ENCODE measurements at regions not wholly inside any gene's neighbourhood (a gene's known extent, or its start where the extent isn't known, plus 50 kb on each side); places are given as distances from the start of the nearest gene placed in this dataset.
"Not testable (repeated sequence)": the region's sequence is repeated elsewhere in the genome, so short reads cannot be mapped to it uniquely, and the experiment has no call there.

- TF ChIP-seq CENPBD1 (CRISPR knock-in tag; IDR thresholded peaks at IDR 0.05; ENCODE audit: borderline replicate concordance, low read depth) (no peak), ZNF24 (IDR thresholded peaks at IDR 0.05) (no peak), HBP1 (CRISPR knock-in tag; IDR thresholded peaks at IDR 0.05; ENCODE audit: low read depth) (no peak), ZNF790 (CRISPR knock-in tag; IDR thresholded peaks at IDR 0.05; ENCODE audit: borderline replicate concordance) (no peak), ZFP90 (CRISPR knock-in tag; IDR thresholded peaks at IDR 0.05; ENCODE audit: borderline replicate concordance) (no peak), ZNF574 (CRISPR knock-in tag; IDR thresholded peaks at IDR 0.05) (no peak)
These were observed 334.8 kb upstream of the NMUR2 start (continued) for GRCh38 chr5:152739916-152740315.

GRCh38 chr5:152741126-152741525 lies 336.0 kb upstream of the NMUR2 start:
- H3K4me1 ChIP-seq (ENCODE audit: insufficient read depth, low read length); POLR2A ChIA-PET; FAIRE-seq: not testable (repeated sequence)

GRCh38 chr5:152787709-152788217 lies 382.7 kb upstream of the NMUR2 start:
- H3K9ac ChIP-seq (ENCODE audit: insufficient read depth, low read depth, low read length); H3K27ac ChIP-seq (ENCODE audit: extremely low read length, insufficient read depth, low read length); POLR2A ChIA-PET; DNase-seq (ENCODE audit: low spot score); H3K4me1 ChIP-seq (ENCODE audit: insufficient read depth, low read length); H3K27me3 ChIP-seq (ENCODE audit: control insufficient read depth in 1 of 2, insufficient read depth in 2 of 2, low read length in 2 of 2); ATAC-seq; BruUV-seq (replicated peaks); intact Hi-C loops (cut with micrococcal nuclease; ENCODE audit: unreplicated experiment); H3K79me2 ChIP-seq (ENCODE audit: insufficient read depth, low read length); H3K4me3 ChIP-seq (replicated peaks in 1 of 3; ENCODE audit: insufficient read depth in 1 of 3, low read depth in 2 of 3, low read length in 3 of 3); H4K20me1 ChIP-seq (ENCODE audit: insufficient read depth, low read length); FAIRE-seq; in situ Hi-C loops (cut with HindIII; ENCODE audit: extremely low pct_ligation_motif_present, low pct_unique_long_range_greater_than_20kb); H3K36me3 ChIP-seq (replicated peaks in 1 of 2; ENCODE audit: control insufficient read depth in 1 of 2, insufficient read depth in 2 of 2, low read length in 2 of 2); H3K4me2 ChIP-seq (ENCODE audit: low read depth, low read length); CTCF ChIA-PET (ENCODE audit: low intra/inter-chr PET ratio, low total read pairs); H2AFZ ChIP-seq (ENCODE audit: low read length): not testable (repeated sequence)
- WGBS (ENCODE audit: low lambda C conversion rate): 40% methylated on average over 1 of the region's 6 CpGs
- H3K9me3 ChIP-seq (ENCODE audit: low read length): peaks cover 50% of the 10 kb centered on the region

More at GRCh38 chr5:152741126-152741525, 336.0 kb upstream of the NMUR2 start:
- H4K20me1 ChIP-seq (ENCODE audit: insufficient read depth, low read length); H3K27ac ChIP-seq (ENCODE audit: extremely low read length, insufficient read depth, low read length); in situ Hi-C loops (cut with HindIII; ENCODE audit: extremely low pct_ligation_motif_present, low pct_unique_long_range_greater_than_20kb); H3K36me3 ChIP-seq (replicated peaks in 1 of 2; ENCODE audit: control insufficient read depth in 1 of 2, insufficient read depth in 2 of 2, low read length in 2 of 2); H3K27me3 ChIP-seq (ENCODE audit: control insufficient read depth in 1 of 2, insufficient read depth in 2 of 2, low read length in 2 of 2); H3K79me2 ChIP-seq (ENCODE audit: insufficient read depth, low read length); ATAC-seq; DNase-seq (ENCODE audit: low spot score); H3K9ac ChIP-seq (ENCODE audit: insufficient read depth, low read depth, low read length); CTCF ChIA-PET (ENCODE audit: low intra/inter-chr PET ratio, low total read pairs); BruUV-seq (replicated peaks); H3K4me2 ChIP-seq (ENCODE audit: low read depth, low read length); H3K4me3 ChIP-seq (replicated peaks in 1 of 3; ENCODE audit: insufficient read depth in 1 of 3, low read depth in 2 of 3, low read length in 3 of 3); H2AFZ ChIP-seq (ENCODE audit: low read length); intact Hi-C loops (cut with micrococcal nuclease; ENCODE audit: unreplicated experiment): not testable (repeated sequence)
- peaks cover 37% of the 10 kb centered on the region for H3K9me3 ChIP-seq (ENCODE audit: low read length)
- no CpG with 5 or more reads among the region's 10 CpGs for WGBS (ENCODE audit: low lambda C conversion rate)
